ENCODE measurements at regions not wholly inside any gene's neighbourhood (a gene's known extent, or its start where the extent isn't known, plus 50 kb on each side); places are given as distances from the start of the nearest gene placed in this dataset.
"Not testable (repeated sequence)": the region's sequence is repeated elsewhere in the genome, so short reads cannot be mapped to it uniquely, and the experiment has no call there.

DNA sequence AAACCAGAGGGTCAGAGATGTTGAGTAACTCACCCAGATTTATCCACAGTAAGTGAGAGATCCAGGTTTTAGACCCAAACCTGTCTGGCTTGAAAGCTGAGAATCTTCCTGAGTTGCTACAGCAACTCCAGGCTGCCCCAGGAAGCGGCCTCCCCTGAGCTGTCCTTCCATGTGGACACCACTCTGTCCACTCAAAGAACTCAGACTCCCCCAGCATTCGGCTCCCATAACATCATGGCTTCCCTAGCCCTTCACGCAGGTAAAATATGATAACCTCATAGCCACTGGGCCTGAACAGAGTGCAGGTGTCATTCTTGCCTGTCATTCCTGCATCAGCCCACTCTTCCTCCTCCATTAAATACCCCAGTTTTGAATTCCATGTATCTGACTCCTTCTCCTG, 657.8 kb downstream of the TBC1D22A start:
- no peak for DNase-seq

DNA sequence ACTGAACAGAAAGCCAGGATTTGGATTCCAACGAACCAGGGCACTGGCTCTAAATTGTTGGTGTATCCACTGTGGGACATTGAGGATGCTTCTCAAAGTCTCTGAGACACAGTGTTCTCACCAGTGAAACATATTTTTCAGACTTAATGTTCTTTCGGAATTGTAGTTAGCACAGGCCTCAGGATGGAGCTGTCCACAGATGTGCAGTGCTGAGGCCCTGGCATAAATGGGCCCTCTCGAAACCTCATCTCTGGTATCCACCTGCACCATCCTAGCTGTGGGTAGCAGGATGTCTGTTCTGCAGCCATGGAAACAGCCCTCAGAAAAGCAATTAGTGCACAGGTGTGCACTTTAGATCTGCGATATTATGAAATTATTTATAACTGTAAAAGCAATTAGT, 656.8 kb downstream of the TBC1D22A start:
- DNase-seq, result no peak

GRCh38 chr22:47417699-47418098, 655.2 kb downstream of the TBC1D22A start:
- no peak for DNase-seq

- no peak for DNase-seq
These were observed 648.6 kb downstream of the TBC1D22A start for GRCh38 chr22:47411006-47411405.

DNA sequence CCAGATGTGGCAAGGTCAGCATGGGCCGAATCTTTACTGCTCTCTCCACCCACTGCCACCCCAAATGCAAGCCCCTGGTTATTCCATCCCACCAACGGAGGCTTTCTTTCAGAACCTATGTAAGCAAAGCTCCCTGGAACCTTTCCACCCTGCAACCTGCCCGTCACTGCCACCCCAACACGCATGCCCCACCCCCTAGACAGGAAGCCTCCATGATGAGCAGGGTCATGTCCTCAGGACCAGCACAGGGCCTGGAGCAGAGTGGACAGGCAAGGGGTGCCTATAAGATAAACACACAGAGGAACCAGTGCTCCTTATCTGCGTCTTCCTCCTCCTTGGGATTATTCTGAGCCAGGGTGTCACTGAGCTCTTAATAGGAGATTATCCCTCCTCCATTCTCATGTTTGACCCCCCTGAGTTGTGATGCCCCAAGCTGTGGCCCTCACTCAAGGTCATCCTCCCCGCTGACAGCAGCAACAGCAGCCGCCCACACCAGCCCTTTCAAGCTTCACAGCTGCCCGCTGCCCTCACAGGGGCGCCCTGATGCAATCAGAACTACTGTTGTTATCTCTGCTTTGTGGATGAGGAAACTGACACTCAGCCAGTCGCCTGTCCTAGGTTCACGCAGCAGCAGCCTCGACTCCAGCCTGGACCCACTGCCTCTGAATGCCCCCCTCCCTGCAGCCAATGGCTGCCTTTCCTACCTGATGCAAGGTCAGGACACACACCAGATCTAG, 647.3 kb downstream of the TBC1D22A start:
- no peak for DNase-seq

- no peak for DNase-seq
These were observed 646.0 kb downstream of the TBC1D22A start for GRCh38 chr22:47408409-47408808.

DNA sequence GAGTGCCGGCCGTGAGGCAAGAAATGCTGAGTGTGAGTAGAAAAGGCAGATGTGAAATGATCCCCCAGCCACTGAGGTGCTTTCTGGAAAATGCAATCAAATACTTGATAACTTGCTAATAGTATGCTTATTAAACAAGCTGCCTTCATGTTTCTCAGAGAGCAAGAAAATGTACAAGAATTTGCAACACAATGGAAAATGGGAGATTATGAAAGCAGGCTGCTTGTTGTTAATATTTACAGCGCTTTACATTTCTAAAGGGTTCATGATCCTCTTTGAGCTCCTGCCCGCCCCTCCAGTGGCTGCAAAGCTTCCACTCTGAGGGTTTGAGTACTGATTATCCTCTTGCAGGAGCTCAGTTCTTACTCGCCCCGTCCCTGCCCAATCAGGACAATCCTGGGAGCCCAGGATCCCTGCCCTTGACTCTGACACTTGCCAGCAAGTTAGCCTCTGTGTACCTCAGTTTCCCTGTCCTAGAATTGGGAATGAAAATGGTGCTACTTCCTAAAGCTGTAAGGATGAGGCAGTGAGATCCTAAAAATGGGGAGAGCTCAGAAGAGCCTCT, 645.1 kb downstream of the TBC1D22A start:
- no peak for DNase-seq

DNA sequence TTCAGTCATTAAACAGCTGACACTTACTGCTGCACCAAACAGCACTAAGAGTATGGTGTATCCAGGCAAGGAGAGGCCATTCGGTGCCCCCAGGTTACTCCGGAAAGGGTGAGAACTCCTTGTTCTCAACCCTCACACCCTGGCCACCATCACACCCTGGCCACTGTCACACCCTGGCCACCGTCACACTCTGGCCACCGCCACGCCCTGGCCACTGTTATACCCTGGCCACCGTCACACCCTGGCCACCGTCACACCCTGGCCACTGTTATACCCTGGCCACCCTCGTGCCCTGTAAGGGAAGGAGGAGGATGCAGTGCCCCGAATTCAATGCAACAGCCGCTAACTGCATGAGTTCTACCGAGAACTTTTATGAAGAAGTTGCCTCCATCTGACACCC, 644.4 kb downstream of the TBC1D22A start:
- no peak for DNase-seq

- DNase-seq, result no peak
These were observed 643.9 kb downstream of the TBC1D22A start for GRCh38 chr22:47406180-47406834.

DNA sequence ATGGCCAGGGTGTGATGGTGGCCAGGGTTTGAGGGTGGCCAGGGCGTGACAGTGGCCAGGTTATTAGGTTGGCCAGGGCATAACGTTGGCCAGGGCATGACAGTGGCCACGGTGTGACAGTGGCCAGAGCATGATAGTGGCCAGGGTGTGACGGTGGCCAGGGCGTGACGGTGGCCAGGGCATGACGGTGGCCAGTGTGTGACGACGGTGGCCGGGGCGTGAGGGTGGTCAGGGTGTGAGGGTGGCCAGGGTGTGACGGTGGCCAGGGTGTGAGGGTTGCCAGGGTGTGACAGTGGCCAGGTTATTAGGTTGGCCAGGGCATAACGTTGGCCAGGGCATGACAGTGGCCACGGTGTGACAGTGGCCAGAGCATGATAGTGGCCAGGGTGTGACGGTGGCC, 642.8 kb downstream of the TBC1D22A start:
- not testable (repeated sequence) for DNase-seq

GRCh38 chr22:47402876-47403525, 640.6 kb downstream of the TBC1D22A start:
- no peak for DNase-seq

- DNase-seq, result no peak
These were observed 639.7 kb downstream of the TBC1D22A start for GRCh38 chr22:47401976-47402770.

DNA sequence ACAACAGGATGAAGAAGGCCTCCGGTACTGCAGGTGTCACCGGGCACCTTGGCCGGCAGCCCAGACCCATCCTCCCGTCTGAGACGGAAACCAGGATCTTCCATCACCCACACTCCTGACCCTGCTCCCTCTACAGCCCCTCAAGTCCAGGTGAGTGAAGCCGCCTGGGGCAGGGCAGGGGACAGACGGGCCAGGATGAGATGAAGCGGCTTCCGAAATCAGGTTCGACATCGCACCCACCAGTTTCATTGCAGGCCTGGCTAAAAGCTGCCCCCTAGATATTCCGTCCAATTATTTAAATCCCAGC, 639.1 kb downstream of the TBC1D22A start:
- no peak for DNase-seq

DNA sequence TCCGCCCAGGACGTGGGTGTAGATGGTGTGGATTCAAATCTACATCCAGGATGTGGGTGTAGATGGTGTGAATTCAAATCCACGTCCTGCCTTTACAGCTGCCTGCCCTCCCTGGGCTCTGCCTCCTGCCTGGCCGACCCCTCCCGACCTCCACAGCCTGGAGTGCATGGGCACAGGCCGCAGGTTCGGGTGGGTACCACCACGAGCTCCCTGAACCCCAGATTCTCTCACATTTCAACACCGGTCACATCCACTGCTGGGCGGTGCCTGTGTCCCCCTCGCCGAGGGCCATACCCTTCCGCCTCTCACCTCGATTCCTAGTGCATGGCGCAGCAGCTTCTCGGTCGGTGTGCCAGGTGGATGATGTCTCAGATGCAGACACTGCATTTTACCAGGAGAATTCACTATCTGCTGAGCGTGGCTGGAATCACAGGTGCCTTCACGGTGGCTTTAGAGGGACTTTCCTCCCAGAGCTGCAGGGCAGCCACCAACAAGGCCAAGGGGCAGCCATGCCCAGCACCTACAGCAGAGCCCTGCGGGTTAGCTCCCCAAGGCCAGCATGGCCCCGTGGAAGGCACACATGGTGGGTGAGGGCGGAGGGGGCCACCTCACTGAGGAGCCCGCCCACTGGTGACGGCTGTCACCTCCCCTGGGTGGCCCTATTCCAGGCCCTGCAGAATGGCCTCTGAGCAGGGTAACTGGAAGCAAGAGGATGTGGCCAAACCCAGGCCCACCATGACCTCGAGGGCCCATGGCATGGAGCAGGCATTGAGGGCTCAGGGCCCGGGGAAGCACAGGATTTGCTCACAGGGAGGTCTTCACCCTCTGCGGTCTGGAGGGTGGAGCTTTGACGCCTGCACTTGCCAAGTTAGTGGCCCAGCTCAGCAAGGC, 638.5 kb downstream of the TBC1D22A start:
- DNase-seq, result no peak

DNA sequence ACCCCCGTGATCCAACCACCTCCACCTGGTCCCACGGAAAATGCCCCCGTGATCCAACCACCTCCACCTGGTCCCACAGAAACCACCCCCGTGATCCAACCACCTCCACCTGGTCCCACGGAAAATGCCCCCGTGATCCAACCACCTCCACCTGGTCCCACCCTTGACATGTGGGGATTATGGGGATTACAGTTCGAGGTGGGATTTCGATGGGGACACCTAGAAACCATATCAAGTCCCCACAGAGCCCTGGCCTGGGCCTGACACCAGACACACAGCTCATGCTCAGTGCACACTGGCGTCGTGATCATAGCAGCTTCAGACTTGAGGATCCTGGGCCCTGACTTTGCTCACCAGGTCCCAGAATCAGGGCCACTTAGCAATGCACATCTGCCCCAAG, 637.7 kb downstream of the TBC1D22A start:
- DNase-seq, result not testable (repeated sequence)

- no peak for DNase-seq
These were observed 636.7 kb downstream of the TBC1D22A start for GRCh38 chr22:47398921-47399790.

DNA sequence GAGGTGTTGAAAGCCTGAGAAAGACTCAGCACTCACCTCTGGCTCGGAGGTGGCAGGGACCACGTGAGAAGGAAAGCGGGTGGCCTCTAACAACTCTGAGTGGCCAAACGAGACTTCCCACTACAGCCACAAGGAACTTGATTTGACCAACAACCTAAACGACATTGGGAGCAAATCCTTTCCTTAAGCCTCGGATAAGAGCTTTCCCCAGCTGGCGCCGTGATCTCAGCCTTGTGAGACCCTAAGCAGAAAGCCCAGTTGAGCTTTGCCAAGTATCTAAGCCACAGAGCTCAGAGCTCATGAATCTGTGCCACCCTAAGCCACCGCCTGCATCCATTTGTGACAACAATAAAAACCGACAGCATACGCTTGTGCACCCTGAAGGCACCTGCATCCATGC, 636.0 kb downstream of the TBC1D22A start:
- DNase-seq, result no peak

GRCh38 chr22:47397673-47398072, 635.2 kb downstream of the TBC1D22A start:
- no peak for DNase-seq

- no peak for DNase-seq
These were observed 634.1 kb downstream of the TBC1D22A start for GRCh38 chr22:47396515-47396914.

GRCh38 chr22:47396105-47396504, 633.7 kb downstream of the TBC1D22A start:
- no peak for DNase-seq

- DNase-seq, result no peak
These were observed 633.0 kb downstream of the TBC1D22A start for GRCh38 chr22:47395481-47395880.

All from CD4-positive, alpha-beta T cell treated with Interleukin-17A for 4 hours (primary cell).